Endothelial cell (in vitro differentiated cells): ENCODE measurements at regions not wholly inside any gene's neighbourhood (a gene's known extent, or its start where the extent isn't known, plus 50 kb on each side); places are given as distances from the start of the nearest gene placed in this dataset.
"Not testable (repeated sequence)": the region's sequence is repeated elsewhere in the genome, so short reads cannot be mapped to it uniquely, and the experiment has no call there.

Experiments
- DNase-seq: peaks from one replicate; pipeline ENCODE4 v3.0.0; 2021; ENCODE audit warnings: low spot score
- H3K27ac Mint-ChIP-seq: one replicate; pipeline ENCODE4 v1.8.0; 2021; ENCODE audit warnings: mixed read lengths, inconsistent platforms; ENCODE audit not compliant: unreplicated experiment
- H3K27me3 Mint-ChIP-seq: one replicate; pipeline ENCODE4 v1.8.0; 2021; ENCODE audit warnings: mild to moderate bottlenecking, moderate library complexity, mixed read lengths, inconsistent platforms; ENCODE audit not compliant: unreplicated experiment
- H3K36me3 Mint-ChIP-seq: one replicate; pipeline ENCODE4 v1.8.0; 2021; ENCODE audit warnings: mild to moderate bottlenecking, low read depth, mixed read lengths, inconsistent platforms; ENCODE audit not compliant: unreplicated experiment
- H3K4me1 Mint-ChIP-seq: one replicate; pipeline ENCODE4 v1.8.0; 2021; ENCODE audit warnings: mild to moderate bottlenecking, mixed read lengths, inconsistent platforms; ENCODE audit not compliant: unreplicated experiment
- H3K4me3 Mint-ChIP-seq: one replicate; pipeline ENCODE4 v1.8.0; 2021; ENCODE audit warnings: mild to moderate bottlenecking, mixed read lengths, inconsistent platforms; ENCODE audit not compliant: unreplicated experiment
- H3K9me3 Mint-ChIP-seq: one replicate; pipeline ENCODE4 v1.8.0; 2021; ENCODE audit warnings: mixed read lengths, inconsistent platforms; ENCODE audit not compliant: unreplicated experiment
- CTCF ChIP-seq: fragments of 200-600 bp; sonication (generic); IDR thresholded peaks from one replicate; pipeline ENCODE4 v1.5.0; 2021; ENCODE audit warnings: antibody characterized with exemption; ENCODE audit not compliant: unreplicated experiment

GRCh38 chr2:52342458-52342857, 1310.5 kb upstream of the NRXN1 start:
- H3K27ac Mint-ChIP-seq, result no peak overlapping the region
- TF ChIP-seq CTCF, result no peak
- no peak for DNase-seq
- peaks cover 3% of the 10 kb centered on the region for H3K27me3 Mint-ChIP-seq
- H3K9me3 Mint-ChIP-seq, result no peaks in the 10 kb centered on the region
- H3K36me3 Mint-ChIP-seq, result no peaks in the 10 kb centered on the region
- no peak overlapping the region for H3K4me3 Mint-ChIP-seq
- H3K4me1 Mint-ChIP-seq, result peaks cover 20% of the 10 kb centered on the region

- H3K27ac Mint-ChIP-seq, result no peak overlapping the region
- no peaks in the 10 kb centered on the region for H3K36me3 Mint-ChIP-seq
- H3K27me3 Mint-ChIP-seq, result peaks cover 3% of the 10 kb centered on the region
- no peaks in the 10 kb centered on the region for H3K9me3 Mint-ChIP-seq
- no peak for DNase-seq
- no peak overlapping the region for H3K4me3 Mint-ChIP-seq
- peaks cover 21% of the 10 kb centered on the region for H3K4me1 Mint-ChIP-seq
- TF ChIP-seq CTCF, result no peak
Measured at GRCh38 chr2:52341732-52342131, 1309.8 kb upstream of the NRXN1 start.

GRCh38 chr2:52340171-52340570, 1308.2 kb upstream of the NRXN1 start:
- H3K9me3 Mint-ChIP-seq, result no peaks in the 10 kb centered on the region
- H3K27ac Mint-ChIP-seq, result no peak overlapping the region
- H3K4me1 Mint-ChIP-seq, result peaks cover 21% of the 10 kb centered on the region
- no peak for TF ChIP-seq CTCF
- no peak overlapping the region for H3K4me3 Mint-ChIP-seq
- no peak for DNase-seq
- H3K36me3 Mint-ChIP-seq, result no peaks in the 10 kb centered on the region
- peaks cover 3% of the 10 kb centered on the region for H3K27me3 Mint-ChIP-seq

GRCh38 chr2:52337786-52338185, 1305.9 kb upstream of the NRXN1 start:
- not testable (repeated sequence) for H3K4me3 Mint-ChIP-seq, DNase-seq, H3K36me3 Mint-ChIP-seq, H3K9me3 Mint-ChIP-seq, H3K27me3 Mint-ChIP-seq
- Mint-ChIP-seq H3K27ac (peak overlapping the region; percentile 64), H3K4me1 (peaks cover 21% of the 10 kb centered on the region)

- TF ChIP-seq CTCF, result no peak
- no peaks in the 10 kb centered on the region for H3K9me3 Mint-ChIP-seq
- H3K27ac Mint-ChIP-seq, result no peak overlapping the region
- H3K4me1 Mint-ChIP-seq, result peaks cover 18% of the 10 kb centered on the region
- H3K27me3 Mint-ChIP-seq, result peaks cover 3% of the 10 kb centered on the region
- H3K4me3 Mint-ChIP-seq, result no peak overlapping the region
- DNase-seq, result no peak
- H3K36me3 Mint-ChIP-seq, result no peaks in the 10 kb centered on the region
Measured at GRCh38 chr2:52336951-52337350, 1305.0 kb upstream of the NRXN1 start.

- H3K9me3 Mint-ChIP-seq, result no peaks in the 10 kb centered on the region
- no peaks in the 10 kb centered on the region for H3K36me3 Mint-ChIP-seq
- H3K4me3 Mint-ChIP-seq, result no peak overlapping the region
- H3K27ac Mint-ChIP-seq, result no peak overlapping the region
- peaks cover 18% of the 10 kb centered on the region for H3K4me1 Mint-ChIP-seq
- H3K27me3 Mint-ChIP-seq, result peaks cover 3% of the 10 kb centered on the region
- no peak for DNase-seq
- no peak for TF ChIP-seq CTCF
Measured at GRCh38 chr2:52335727-52336126, 1303.8 kb upstream of the NRXN1 start.
